GM19023 (cell line): ENCODE measurements at regions not wholly inside any gene's neighbourhood (a gene's known extent, or its start where the extent isn't known, plus 50 kb on each side); places are given as distances from the start of the nearest gene placed in this dataset.

Source experiments
- ATAC-seq: cut with Tn5 transposase; IDR thresholded peaks from one replicate; pipeline ENCODE4 v1.9.1; 2021; ENCODE audit warnings: mild to moderate bottlenecking, moderate library complexity; ENCODE audit not compliant: unreplicated experiment

- ATAC-seq = no peak
Measured at GRCh38 chr9:99607842-99608448, 213.7 kb upstream of the NR4A3 start.

DNA sequence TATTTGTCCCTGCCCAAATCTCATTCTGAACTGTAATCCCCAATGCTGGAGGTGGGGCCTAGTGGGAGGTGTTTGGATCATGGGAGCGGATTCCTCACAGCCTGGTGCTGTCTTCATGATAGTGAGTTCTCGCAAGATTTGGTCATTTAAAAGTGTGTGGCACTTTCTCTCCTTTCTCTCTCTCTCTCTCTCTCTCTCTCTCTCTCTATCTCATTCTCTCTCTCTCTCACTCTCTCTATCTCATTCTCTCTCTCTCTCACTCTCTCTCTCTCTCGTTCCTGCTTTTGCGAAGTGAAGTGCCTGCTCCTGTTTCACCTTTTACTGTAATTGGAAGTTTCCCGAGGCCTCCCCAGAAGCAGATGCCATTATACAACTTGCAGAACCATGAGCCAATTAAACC lies 207.3 kb upstream of the NR4A3 start:
- no peak for ATAC-seq

GRCh38 chr9:99621040-99621439 lies 200.6 kb upstream of the NR4A3 start:
- no peak for ATAC-seq

- ATAC-seq = no peak
Measured at GRCh38 chr9:99622679-99623078, 199.0 kb upstream of the NR4A3 start.

DNA sequence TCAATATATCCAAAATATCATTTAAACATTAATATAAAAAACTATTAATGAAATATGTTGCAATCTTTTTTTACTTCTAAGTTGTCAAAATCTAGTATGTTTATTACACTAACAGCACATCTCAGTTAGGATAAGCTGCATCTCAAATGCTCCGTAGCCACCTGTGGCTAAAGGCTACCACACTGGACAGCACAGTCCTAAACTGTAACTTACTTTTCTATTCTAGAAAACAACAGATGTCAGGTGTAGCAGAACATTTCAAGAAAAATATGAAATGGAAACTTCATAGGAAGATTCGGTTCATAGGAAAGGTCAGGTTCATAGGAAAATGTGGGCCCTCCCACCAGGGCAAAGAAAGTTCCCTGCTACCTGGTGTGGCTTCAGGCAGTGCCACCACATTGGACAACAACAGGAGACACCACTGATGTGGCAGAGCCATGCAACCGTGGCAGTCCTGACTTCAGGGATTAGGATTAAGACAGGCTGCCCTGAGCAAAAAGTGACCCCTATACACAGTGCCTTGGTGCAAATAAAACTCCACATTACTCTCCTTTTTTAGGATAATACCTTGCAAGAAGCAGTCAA lies 197.8 kb upstream of the NR4A3 start:
- no peak for ATAC-seq

- no peak for ATAC-seq
Measured at GRCh38 chr9:99624499-99625233, 197.0 kb upstream of the NR4A3 start.

GRCh38 chr9:99626426-99626825 lies 195.3 kb upstream of the NR4A3 start:
- ATAC-seq = no peak

DNA sequence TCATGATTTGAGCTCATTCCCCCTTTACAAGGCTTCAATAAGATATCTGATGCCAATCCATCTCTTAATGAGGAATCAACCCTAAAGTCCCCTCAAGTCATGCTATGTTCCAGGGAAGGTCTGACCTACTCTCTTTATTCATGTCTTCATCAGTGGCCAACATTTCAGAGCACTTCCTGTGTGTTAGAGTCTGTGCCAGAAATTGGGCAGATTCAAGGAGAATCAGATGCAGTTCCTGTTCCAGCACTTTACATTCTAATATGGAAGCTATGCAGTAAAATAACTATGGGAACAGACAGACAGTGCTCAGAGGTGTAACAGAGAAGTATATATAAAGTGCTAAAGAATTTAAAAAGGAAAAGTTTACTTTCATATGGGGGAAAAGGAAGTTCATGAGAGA lies 193.4 kb upstream of the NR4A3 start:
- ATAC-seq = no peak

GRCh38 chr9:99628849-99629620 lies 192.7 kb upstream of the NR4A3 start:
- no peak for ATAC-seq

DNA sequence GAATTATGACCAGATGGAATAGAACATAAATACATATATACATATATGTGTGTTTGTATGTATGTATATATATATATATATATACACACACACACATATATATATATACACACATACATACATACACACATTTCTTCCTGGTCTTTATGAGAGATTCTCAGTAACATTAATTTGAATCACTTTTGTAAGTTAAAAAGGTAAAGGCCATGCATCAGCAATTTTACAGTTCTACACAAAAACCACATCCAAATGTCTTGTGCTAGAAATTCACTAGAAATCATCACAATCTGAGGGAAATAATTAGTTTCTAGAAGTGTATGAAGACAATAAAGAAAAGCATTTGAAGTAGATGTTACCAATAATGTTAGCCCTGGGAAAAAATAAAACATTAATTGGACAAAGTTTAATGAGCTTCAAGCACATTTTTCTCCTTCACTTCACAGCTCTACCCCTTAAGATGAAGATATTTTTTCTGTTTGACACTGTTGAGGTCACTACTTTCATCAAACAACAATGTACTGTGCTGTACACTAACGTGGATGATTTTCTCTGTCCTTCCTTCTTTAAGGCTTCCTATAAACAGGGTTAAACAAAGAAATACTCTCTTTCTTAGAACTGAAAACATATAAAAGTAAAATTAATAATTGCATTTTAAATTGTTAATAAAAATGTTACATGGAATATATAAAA lies 189.2 kb upstream of the NR4A3 start:
- ATAC-seq = no peak

- ATAC-seq = no peak
Measured at GRCh38 chr9:99633265-99633664, 188.4 kb upstream of the NR4A3 start.

DNA sequence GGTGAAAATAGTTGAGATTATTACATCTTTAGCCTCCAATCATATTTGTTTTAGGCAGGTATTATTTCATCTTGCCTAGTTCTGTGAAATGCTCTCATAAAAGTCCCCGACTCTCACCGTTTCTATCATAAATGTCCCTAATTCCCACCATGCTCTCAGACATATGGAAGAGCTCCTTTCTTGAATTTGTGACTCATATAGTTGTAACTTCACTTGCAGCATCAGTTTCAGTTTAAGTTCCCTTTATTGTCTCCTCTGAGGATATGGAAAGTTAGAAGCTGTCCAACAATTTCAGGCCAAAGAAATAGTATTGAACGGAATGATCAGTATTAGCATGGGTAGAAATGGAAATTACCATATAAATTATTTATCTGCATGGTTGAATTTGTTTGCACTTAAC lies 187.5 kb upstream of the NR4A3 start:
- ATAC-seq = no peak

GRCh38 chr9:99635032-99635431 lies 186.7 kb upstream of the NR4A3 start:
- ATAC-seq = no peak

- no peak for ATAC-seq
Measured at GRCh38 chr9:99637641-99638040, 184.0 kb upstream of the NR4A3 start.

DNA sequence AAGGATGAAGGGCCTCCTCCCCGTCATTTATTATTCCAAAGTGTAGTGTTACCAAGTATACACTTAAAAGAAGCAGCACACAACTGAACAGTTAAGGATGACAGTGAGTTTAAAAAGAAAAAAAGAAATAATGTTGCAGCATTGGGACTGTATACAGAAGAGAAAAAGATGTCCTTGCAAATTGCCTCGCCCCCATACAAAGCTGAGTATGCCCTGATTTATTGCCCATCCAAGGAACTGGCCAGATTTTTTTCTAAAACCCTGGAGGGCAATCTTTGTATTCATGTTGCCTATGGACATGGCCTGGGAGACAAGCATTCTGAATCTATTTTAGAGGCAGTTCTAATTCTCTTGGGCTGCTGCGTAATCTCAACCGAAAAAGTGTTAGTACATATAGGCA lies 182.7 kb upstream of the NR4A3 start:
- no peak for ATAC-seq

GRCh38 chr9:99647604-99648003 lies 174.1 kb upstream of the NR4A3 start:
- ATAC-seq = no peak

DNA sequence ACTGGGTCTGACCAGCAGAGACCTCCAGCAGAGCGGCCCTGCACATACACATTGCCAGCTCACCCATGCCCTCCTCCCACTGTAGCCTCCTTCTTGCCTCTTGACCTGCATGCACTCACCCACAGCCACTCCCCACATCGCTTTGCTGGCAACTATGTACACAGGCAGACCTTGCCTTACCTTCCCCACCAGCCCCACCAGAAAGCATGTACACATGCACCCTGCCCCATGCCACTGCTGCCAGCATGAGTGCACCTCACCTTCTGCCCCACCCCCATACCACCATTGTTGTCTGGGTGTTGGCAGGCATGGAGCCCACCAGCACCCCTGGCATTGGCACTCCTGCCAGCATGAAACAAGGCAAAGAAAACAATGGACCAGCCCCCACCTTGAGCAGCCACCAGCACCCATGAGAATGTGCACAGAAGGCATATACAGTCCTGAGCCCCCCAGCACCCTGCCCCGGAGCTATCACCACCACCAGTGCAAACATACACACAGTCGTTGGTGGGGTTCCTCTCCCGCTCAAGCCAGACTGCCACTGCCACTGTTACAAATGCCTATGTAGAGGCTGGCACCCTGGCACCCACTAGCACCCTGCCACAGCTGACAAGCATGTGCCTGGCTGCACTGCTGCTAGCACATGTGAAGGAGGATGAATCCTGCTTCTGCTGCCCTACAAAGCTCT lies 171.4 kb upstream of the NR4A3 start:
- no peak for ATAC-seq

GRCh38 chr9:99660191-99660636 lies 161.5 kb upstream of the NR4A3 start:
- ATAC-seq = peak; percentile 87

- no peak for ATAC-seq
Measured at GRCh38 chr9:99663297-99663696, 158.4 kb upstream of the NR4A3 start.

GRCh38 chr9:99663856-99664255 lies 157.8 kb upstream of the NR4A3 start:
- no peak for ATAC-seq
